ENCODE measurements at regions not wholly inside any gene's neighbourhood (a gene's known extent, or its start where the extent isn't known, plus 50 kb on each side); places are given as distances from the start of the nearest gene placed in this dataset.
"Not testable (repeated sequence)": the region's sequence is repeated elsewhere in the genome, so short reads cannot be mapped to it uniquely, and the experiment has no call there.

- WGBS, result 91% methylated on average over 3 of the region's 3 CpGs
- peaks cover 0 to 1% of the 10 kb centered on the region in 2 donors for H3K9me3 ChIP-seq (ENCODE audit: control insufficient read depth in 2 of 2, insufficient read depth in 1 of 2, low read length in 1 of 2)
- H3K36me3 ChIP-seq (ENCODE audit: control insufficient read depth in 2 of 2, insufficient read depth in 2 of 2, low read length in 1 of 2), result no peaks in the 10 kb centered on the region
- H3K4me3 ChIP-seq (ENCODE audit: low read length in 2 of 2), result no peak overlapping the region
- no peaks in the 10 kb centered on the region for H3K27me3 ChIP-seq (ENCODE audit: control insufficient read depth in 2 of 2, insufficient read depth in 1 of 2, low read length in 1 of 2)
- H3K4me1 ChIP-seq (ENCODE audit: control insufficient read depth in 2 of 2, insufficient read depth in 2 of 2, low read length in 2 of 2), result no peaks in the 10 kb centered on the region
- no peak for DNase-seq (ENCODE audit: low read depth in 6 of 9, low spot score in 9 of 9)
- H3K27ac ChIP-seq (ENCODE audit: low read depth in 1 of 2, low read length in 1 of 2), result no peak overlapping the region
These were observed 602.0 kb upstream of the COBL start for GRCh38 chr7:51918581-51918980.

DNA sequence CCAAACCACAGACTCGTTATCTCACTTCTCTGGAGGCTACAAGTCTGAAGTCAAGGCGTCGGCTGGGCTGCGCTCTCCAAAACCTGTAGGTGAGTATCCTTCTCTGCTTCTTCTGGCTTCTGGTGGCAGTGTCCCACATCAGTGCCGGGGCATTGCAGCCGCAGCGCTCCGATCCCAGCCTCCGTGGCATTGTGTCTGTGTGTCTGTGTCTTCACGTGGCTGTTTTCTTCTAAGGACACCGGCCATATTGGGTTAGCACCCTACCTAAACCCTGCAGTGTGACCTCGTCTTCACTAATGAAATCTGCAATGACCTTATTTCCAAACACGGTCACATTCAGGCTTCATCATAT is 584.9 kb upstream of the COBL start:
- DNase-seq (ENCODE audit: low read depth in 6 of 9, low spot score in 9 of 9), result no peak
- peaks cover 0 to 18% of the 10 kb centered on the region in 2 donors for H3K9me3 ChIP-seq (ENCODE audit: control insufficient read depth in 2 of 2, insufficient read depth in 1 of 2, low read length in 1 of 2)
- H3K27me3 ChIP-seq (ENCODE audit: control insufficient read depth in 2 of 2, insufficient read depth in 1 of 2, low read length in 1 of 2), result no peaks in the 10 kb centered on the region
- no peak overlapping the region for H3K4me3 ChIP-seq (ENCODE audit: low read length in 2 of 2)
- H3K4me1 ChIP-seq (ENCODE audit: control insufficient read depth in 2 of 2, insufficient read depth in 2 of 2, low read length in 2 of 2), result no peaks in the 10 kb centered on the region
- WGBS, result 97% methylated on average over 13 of the region's 13 CpGs
- no peak overlapping the region for H3K27ac ChIP-seq (ENCODE audit: low read depth in 1 of 2, low read length in 1 of 2)
- no peaks in the 10 kb centered on the region for H3K36me3 ChIP-seq (ENCODE audit: control insufficient read depth in 2 of 2, insufficient read depth in 2 of 2, low read length in 1 of 2)

DNA sequence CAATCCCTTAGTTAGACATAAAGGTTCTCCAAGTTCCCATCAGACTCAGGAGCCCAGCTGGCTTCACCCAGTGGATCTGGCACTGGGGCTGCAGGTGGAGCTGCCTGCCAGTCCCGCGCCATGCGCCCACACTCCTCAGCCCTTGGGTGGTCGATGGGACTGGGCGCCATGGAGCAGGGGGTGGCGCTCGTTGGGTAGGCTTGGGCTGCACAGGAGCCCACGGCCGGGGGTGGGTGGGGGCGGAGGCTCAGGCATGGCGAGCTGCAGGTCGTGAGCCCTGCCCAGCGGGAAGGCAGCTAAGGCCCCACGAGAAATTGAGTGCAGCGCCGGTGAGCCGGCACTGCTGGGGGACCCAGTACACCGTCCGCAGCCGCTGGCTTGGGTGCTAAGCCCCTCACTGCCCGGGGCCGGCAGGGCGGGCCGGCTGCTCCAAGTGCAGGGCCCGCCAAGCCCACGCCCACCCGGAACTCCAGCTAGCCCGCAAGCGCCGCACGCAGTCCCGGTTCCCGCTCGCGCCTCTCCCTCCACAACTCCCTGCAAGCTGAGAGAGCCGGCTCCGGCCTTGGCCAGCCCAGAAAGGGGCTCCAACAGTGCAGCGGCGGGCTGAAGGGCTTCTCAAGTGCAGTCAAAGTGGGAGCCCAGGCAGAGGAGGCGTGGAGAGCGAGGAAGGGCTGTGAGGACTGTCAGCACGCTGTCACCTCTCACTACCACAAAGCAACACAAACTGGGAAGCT is 584.3 kb upstream of the COBL start:
- not testable (repeated sequence) for H3K4me1 ChIP-seq (ENCODE audit: control insufficient read depth in 2 of 2, insufficient read depth in 2 of 2, low read length in 2 of 2); H3K27me3 ChIP-seq (ENCODE audit: control insufficient read depth in 2 of 2, insufficient read depth in 1 of 2, low read length in 1 of 2); H3K27ac ChIP-seq (ENCODE audit: low read depth in 1 of 2, low read length in 1 of 2); H3K36me3 ChIP-seq (ENCODE audit: control insufficient read depth in 2 of 2, insufficient read depth in 2 of 2, low read length in 1 of 2); H3K4me3 ChIP-seq (ENCODE audit: low read length in 2 of 2); DNase-seq (ENCODE audit: low read depth in 6 of 9, low spot score in 9 of 9)
- 96% methylated on average over 42 of the region's 42 CpGs for WGBS
- peaks cover 0 to 18% of the 10 kb centered on the region in 2 donors for H3K9me3 ChIP-seq (ENCODE audit: control insufficient read depth in 2 of 2, insufficient read depth in 1 of 2, low read length in 1 of 2)

DNA sequence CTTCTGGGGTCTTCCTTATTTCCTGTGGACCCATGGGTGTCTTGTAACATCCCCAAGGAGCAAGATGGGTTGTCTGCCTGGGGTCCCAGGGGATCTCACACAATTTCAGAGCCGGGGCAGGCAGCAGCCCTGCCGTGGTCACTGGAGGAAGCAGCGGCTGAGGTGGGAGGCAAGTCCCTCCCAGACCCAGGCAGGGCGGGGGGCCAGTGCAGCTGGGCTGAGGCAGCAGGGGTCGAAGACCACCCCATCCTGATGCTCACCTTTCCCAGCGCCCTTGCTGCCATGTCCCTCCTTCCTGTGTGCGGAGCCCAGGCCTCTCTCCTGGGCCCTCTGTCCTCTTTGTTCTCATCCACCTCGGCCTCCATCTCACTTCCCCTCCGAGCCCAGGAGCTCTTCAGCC is 583.0 kb upstream of the COBL start:
- Histone ChIP-seq H3K36me3 (ENCODE audit: control insufficient read depth in 2 of 2, insufficient read depth in 2 of 2, low read length in 1 of 2) (no peaks in the 10 kb centered on the region), H3K4me3 (ENCODE audit: low read length in 2 of 2) (no peak overlapping the region), H3K27me3 (ENCODE audit: control insufficient read depth in 2 of 2, insufficient read depth in 1 of 2, low read length in 1 of 2) (no peaks in the 10 kb centered on the region), H3K4me1 (ENCODE audit: control insufficient read depth in 2 of 2, insufficient read depth in 2 of 2, low read length in 2 of 2) (no peaks in the 10 kb centered on the region), H3K27ac (ENCODE audit: low read depth in 1 of 2, low read length in 1 of 2) (no peak overlapping the region), H3K9me3 (ENCODE audit: control insufficient read depth in 2 of 2, insufficient read depth in 1 of 2, low read length in 1 of 2) (peaks cover 0 to 18% of the 10 kb centered on the region in 2 donors)
- 93% methylated on average over 9 of the region's 9 CpGs for WGBS
- no peak for DNase-seq (ENCODE audit: low read depth in 6 of 9, low spot score in 9 of 9)

DNA sequence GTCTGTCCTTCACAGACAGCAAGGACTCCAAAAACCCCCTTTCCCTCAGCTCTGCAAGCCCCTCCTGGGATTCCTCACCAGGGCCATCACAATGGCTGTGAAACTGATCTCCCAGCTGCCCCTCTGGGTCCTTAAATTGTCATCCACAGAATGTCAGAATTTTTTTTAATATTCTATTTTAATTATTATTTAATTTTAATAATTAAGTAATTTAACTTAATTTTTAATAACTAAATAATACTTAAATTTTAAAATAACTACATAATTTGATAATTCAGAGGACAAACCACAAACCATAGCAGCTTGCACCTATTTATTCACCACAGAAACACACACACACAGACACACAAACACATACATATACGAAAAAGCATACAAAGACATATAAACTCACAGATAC is 565.8 kb upstream of the COBL start:
- no peaks in the 10 kb centered on the region for H3K4me1 ChIP-seq (ENCODE audit: control insufficient read depth in 2 of 2, insufficient read depth in 2 of 2, low read length in 2 of 2)
- WGBS, result 89% methylated on average over 1 of the region's 1 CpG
- H3K27me3 ChIP-seq (ENCODE audit: control insufficient read depth in 2 of 2, insufficient read depth in 1 of 2, low read length in 1 of 2), result no peaks in the 10 kb centered on the region
- H3K9me3 ChIP-seq (ENCODE audit: control insufficient read depth in 2 of 2, insufficient read depth in 1 of 2, low read length in 1 of 2), result no peaks in the 10 kb centered on the region
- DNase-seq (ENCODE audit: low read depth in 6 of 9, low spot score in 9 of 9), result no peak
- H3K36me3 ChIP-seq (ENCODE audit: control insufficient read depth in 2 of 2, insufficient read depth in 2 of 2, low read length in 1 of 2), result no peaks in the 10 kb centered on the region
- no peak overlapping the region for H3K27ac ChIP-seq (ENCODE audit: low read depth in 1 of 2, low read length in 1 of 2)
- no peak overlapping the region for H3K4me3 ChIP-seq (ENCODE audit: low read length in 2 of 2)

DNA sequence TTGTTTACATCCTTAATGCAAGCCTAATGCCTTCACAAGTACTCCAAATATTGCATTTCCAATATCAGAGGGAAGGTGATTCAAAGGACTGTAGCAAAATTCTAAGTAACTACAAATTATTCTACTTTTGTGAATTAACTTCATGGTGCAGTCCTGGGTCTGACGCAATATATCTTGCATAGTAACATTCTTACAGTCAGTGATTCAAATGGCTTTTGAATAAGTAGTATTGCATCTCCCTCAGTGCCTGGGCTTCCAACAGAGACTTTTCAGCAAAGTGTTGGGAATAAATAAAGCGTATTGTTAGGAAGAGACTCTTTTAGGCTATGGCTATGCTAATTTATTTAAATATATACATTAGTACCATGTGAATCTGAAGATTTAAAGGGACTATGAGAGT is 564.7 kb upstream of the COBL start:
- H3K27ac ChIP-seq (ENCODE audit: low read depth in 1 of 2, low read length in 1 of 2), result no peak overlapping the region
- no peak for DNase-seq (ENCODE audit: low read depth in 6 of 9, low spot score in 9 of 9)
- 76% methylated on average over 2 of the region's 2 CpGs for WGBS

GRCh38 chr7:51878865-51879264 is 562.3 kb upstream of the COBL start:
- 87% methylated on average over 1 of the region's 1 CpG for WGBS
- no peaks in the 10 kb centered on the region for H3K27me3 ChIP-seq (ENCODE audit: control insufficient read depth in 2 of 2, insufficient read depth in 1 of 2, low read length in 1 of 2)
- H3K27ac ChIP-seq (ENCODE audit: low read depth in 1 of 2, low read length in 1 of 2), result no peak overlapping the region
- H3K9me3 ChIP-seq (ENCODE audit: control insufficient read depth in 2 of 2, insufficient read depth in 1 of 2, low read length in 1 of 2), result no peaks in the 10 kb centered on the region
- H3K4me3 ChIP-seq (ENCODE audit: low read length in 2 of 2), result no peak overlapping the region
- H3K36me3 ChIP-seq (ENCODE audit: control insufficient read depth in 2 of 2, insufficient read depth in 2 of 2, low read length in 1 of 2), result no peaks in the 10 kb centered on the region
- H3K4me1 ChIP-seq (ENCODE audit: control insufficient read depth in 2 of 2, insufficient read depth in 2 of 2, low read length in 2 of 2), result no peaks in the 10 kb centered on the region
- no peak for DNase-seq (ENCODE audit: low read depth in 6 of 9, low spot score in 9 of 9)

More for the DNA sequence above, 564.7 kb upstream of the COBL start:
- Histone ChIP-seq H3K4me1 (ENCODE audit: control insufficient read depth in 2 of 2, insufficient read depth in 2 of 2, low read length in 2 of 2) (no peaks in the 10 kb centered on the region), H3K4me3 (ENCODE audit: low read length in 2 of 2) (no peak overlapping the region), H3K36me3 (ENCODE audit: control insufficient read depth in 2 of 2, insufficient read depth in 2 of 2, low read length in 1 of 2) (no peaks in the 10 kb centered on the region), H3K9me3 (ENCODE audit: control insufficient read depth in 2 of 2, insufficient read depth in 1 of 2, low read length in 1 of 2) (no peaks in the 10 kb centered on the region), H3K27me3 (ENCODE audit: control insufficient read depth in 2 of 2, insufficient read depth in 1 of 2, low read length in 1 of 2) (no peaks in the 10 kb centered on the region)

DNA sequence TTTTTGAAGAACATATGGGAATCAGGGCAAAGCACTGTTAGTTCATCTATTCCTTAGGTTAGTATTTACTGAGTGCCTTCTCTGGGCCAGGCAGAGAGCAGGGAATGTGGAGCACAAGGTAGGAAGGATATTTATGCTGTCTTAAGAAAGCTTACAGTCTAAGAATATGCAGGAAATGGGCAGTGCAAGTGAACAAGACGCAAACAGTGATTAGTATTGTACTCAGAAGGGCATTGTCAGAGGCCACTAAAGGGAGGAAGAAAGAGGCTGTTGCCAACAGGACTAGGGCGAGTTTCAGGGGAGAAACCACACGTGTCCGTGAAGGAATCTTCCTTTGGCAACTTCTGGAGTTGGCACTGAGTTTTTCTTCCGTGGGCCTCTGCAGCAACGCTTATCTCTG is 552.8 kb upstream of the COBL start:
- Histone ChIP-seq H3K4me3 (ENCODE audit: low read length in 2 of 2) (no peak overlapping the region), H3K4me1 (ENCODE audit: control insufficient read depth in 2 of 2, insufficient read depth in 2 of 2, low read length in 2 of 2) (no peaks in the 10 kb centered on the region), H3K27ac (ENCODE audit: low read depth in 1 of 2, low read length in 1 of 2) (no peak overlapping the region), H3K9me3 (ENCODE audit: control insufficient read depth in 2 of 2, insufficient read depth in 1 of 2, low read length in 1 of 2) (no peaks in the 10 kb centered on the region), H3K27me3 (ENCODE audit: control insufficient read depth in 2 of 2, insufficient read depth in 1 of 2, low read length in 1 of 2) (no peaks in the 10 kb centered on the region), H3K36me3 (ENCODE audit: control insufficient read depth in 2 of 2, insufficient read depth in 2 of 2, low read length in 1 of 2) (no peaks in the 10 kb centered on the region)
- DNase-seq (ENCODE audit: low read depth in 6 of 9, low spot score in 9 of 9), result no peak
- 87% methylated on average over 6 of the region's 6 CpGs for WGBS

GRCh38 chr7:51867117-51867516 is 550.5 kb upstream of the COBL start:
- H3K9me3 ChIP-seq (ENCODE audit: control insufficient read depth in 2 of 2, insufficient read depth in 1 of 2, low read length in 1 of 2), result no peaks in the 10 kb centered on the region
- no peak for DNase-seq (ENCODE audit: low read depth in 6 of 9, low spot score in 9 of 9)
- H3K4me3 ChIP-seq (ENCODE audit: low read length in 2 of 2), result no peak overlapping the region
- H3K27ac ChIP-seq (ENCODE audit: low read depth in 1 of 2, low read length in 1 of 2), result no peak overlapping the region
- 88% methylated on average over 2 of the region's 2 CpGs for WGBS
- H3K36me3 ChIP-seq (ENCODE audit: control insufficient read depth in 2 of 2, insufficient read depth in 2 of 2, low read length in 1 of 2), result no peaks in the 10 kb centered on the region
- H3K4me1 ChIP-seq (ENCODE audit: control insufficient read depth in 2 of 2, insufficient read depth in 2 of 2, low read length in 2 of 2), result no peaks in the 10 kb centered on the region
- no peaks in the 10 kb centered on the region for H3K27me3 ChIP-seq (ENCODE audit: control insufficient read depth in 2 of 2, insufficient read depth in 1 of 2, low read length in 1 of 2)

All from thymus (tissue), 11 donors.